ENCODE measurements at regions not wholly inside any gene's neighbourhood (a gene's known extent, or its start where the extent isn't known, plus 50 kb on each side); places are given as distances from the start of the nearest gene placed in this dataset.

GRCh38 chr18:45340884-45341283 lies 274.4 kb upstream of the SLC14A2 start:
- TF ChIP-seq MAX (IDR thresholded peaks at IDR 0.05) (no peak), FOXM1 (IDR thresholded peaks at IDR 0.05; ENCODE audit: borderline replicate concordance, low read depth) (no peak), EP300 (IDR thresholded peaks at IDR 0.05; ENCODE audit: borderline replicate concordance) (no peak), CEBPB (IDR thresholded peaks at IDR 0.05) (no peak), TAF1 (IDR thresholded peaks at IDR 0.05; ENCODE audit: low read depth) (no peak), EGR1 (IDR thresholded peaks at IDR 0.05) (no peak), REST (IDR thresholded peaks at IDR 0.05; ENCODE audit: low read depth) (no peak), TEAD4 (IDR thresholded peaks at IDR 0.05) (no peak), RAD21 (IDR thresholded peaks at IDR 0.05; ENCODE audit: low read depth) (no peak), YY1 (IDR thresholded peaks at IDR 0.05; ENCODE audit: low read depth) (no peak), USF1 (IDR thresholded peaks at IDR 0.05) (no peak)
